ENCODE measurements at regions not wholly inside any gene's neighbourhood (a gene's known extent, or its start where the extent isn't known, plus 50 kb on each side); places are given as distances from the start of the nearest gene placed in this dataset.
A peak's percentile ranks its signal among the peaks of the same experiment; 100 is the strongest.

DNA sequence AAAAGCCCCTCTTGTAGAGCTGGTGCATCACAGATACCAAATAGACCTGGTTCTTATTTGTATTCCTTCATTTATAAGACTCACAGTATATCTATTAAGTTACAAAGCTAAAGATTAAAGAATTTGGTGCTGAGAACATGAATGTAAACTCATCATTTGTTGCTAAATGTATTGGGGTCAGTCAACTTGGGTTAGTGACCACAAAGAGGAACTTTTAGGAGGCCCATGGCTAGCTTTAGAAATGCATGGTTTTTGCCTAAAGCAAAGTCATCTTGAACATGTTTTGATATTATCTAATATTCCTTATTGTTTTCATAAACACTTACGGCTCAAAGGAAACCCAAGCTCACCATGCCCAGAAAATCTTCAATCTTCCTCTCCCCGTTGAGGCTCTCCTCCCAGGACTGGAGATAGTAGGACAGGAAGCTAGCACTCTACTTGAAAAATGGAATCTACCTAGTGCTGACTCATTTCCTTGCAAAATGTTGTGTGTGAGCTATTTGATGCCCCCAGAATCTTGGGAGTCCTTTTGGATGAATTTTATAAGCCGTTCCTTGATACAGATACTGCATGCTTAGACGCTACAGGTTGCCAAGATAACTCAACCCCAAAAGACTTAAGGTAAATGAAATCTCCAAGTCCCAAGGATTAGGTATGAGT lies 121.4 kb downstream of the BMP2 start (continued):
- TF ChIP-seq, protein P1, sequence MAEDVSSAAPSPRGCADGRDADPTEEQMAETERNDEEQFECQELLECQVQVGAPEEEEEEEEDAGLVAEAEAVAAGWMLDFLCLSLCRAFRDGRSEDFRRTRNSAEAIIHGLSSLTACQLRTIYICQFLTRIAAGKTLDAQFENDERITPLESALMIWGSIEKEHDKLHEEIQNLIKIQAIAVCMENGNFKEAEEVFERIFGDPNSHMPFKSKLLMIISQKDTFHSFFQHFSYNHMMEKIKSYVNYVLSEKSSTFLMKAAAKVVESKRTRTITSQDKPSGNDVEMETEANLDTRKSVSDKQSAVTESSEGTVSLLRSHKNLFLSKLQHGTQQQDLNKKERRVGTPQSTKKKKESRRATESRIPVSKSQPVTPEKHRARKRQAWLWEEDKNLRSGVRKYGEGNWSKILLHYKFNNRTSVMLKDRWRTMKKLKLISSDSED (CRISPR knock-in tag; IDR thresholded peaks at IDR 0.05): no peak
- TF ChIP-seq PAF1 (CRISPR knock-in tag; IDR thresholded peaks at IDR 0.05) (no peak), FOXC1 (CRISPR knock-in tag; IDR thresholded peaks at IDR 0.05; ENCODE audit: borderline replicate concordance) (no peak), SNRNP70 (IDR thresholded peaks at IDR 0.05; ENCODE audit: low read depth, low read length) (no peak), ZNF20 (CRISPR knock-in tag; IDR thresholded peaks at IDR 0.05) (no peak), ZNF766 (CRISPR knock-in tag; IDR thresholded peaks at IDR 0.05; ENCODE audit: borderline replicate concordance) (no peak)
- TF ChIP-seq, protein P2, sequence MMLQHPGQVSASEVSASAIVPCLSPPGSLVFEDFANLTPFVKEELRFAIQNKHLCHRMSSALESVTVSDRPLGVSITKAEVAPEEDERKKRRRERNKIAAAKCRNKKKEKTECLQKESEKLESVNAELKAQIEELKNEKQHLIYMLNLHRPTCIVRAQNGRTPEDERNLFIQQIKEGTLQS (CRISPR knock-in tag; IDR thresholded peaks at IDR 0.05): no peak

DNA sequence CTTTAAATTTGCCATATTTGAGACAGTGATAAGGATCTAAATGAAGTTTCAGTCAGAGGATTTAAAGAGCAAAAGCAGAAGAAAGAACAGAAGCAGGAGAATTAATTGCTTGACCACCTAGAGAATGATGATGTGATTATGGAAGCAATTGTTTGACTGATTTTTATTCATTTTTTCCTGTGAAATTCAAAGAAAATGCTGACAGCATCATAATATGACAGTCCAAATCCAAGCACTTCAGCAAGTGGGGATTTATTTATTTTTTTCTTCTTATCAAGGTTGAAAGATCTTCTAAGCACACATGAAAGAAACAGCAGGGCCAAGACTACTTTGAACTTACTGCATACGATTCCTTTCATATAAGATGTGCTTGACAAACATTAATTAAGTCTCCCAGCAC lies 125.2 kb downstream of the BMP2 start:
- no peaks in the 10 kb centered on the region for H3K27me3 ChIP-seq (ENCODE audit: control insufficient read depth in 1 of 2, insufficient read depth in 2 of 2, low read length in 2 of 2)
- 0% methylated on average over 1 of the region's 1 CpG for WGBS (ENCODE audit: low lambda C conversion rate)
- no TSS peak for BruUV-seq (replicated peaks)

More for the DNA sequence above, 125.2 kb downstream of the BMP2 start:
- Histone ChIP-seq H3K27ac (ENCODE audit: extremely low read length, insufficient read depth, low read length) (no peak overlapping the region), H3K9me3 (ENCODE audit: low read length) (no peaks in the 10 kb centered on the region), H3K36me3 (replicated peaks in 1 of 2; ENCODE audit: control insufficient read depth in 1 of 2, insufficient read depth in 2 of 2, low read length in 2 of 2) (no peaks in the 10 kb centered on the region), H3K9ac (ENCODE audit: insufficient read depth, low read depth, low read length) (no peak overlapping the region), H3K4me2 (ENCODE audit: low read depth, low read length) (no peak overlapping the region), H4K20me1 (ENCODE audit: insufficient read depth, low read length) (no peaks in the 10 kb centered on the region), H3K79me2 (ENCODE audit: insufficient read depth, low read length) (no peaks in the 10 kb centered on the region), H3K4me3 (replicated peaks in 1 of 3; ENCODE audit: insufficient read depth in 1 of 3, low read depth in 2 of 3, low read length in 3 of 3) (no peak overlapping the region), H3K4me1 (ENCODE audit: insufficient read depth, low read length) (no peaks in the 10 kb centered on the region), H2AFZ (ENCODE audit: low read length) (no peak overlapping the region)
- peak; percentile 93 to 96 for TF ChIP-seq MAFK (conservative IDR thresholded peaks at IDR 0.05 in 1 of 2, IDR thresholded peaks at IDR 0.05 in 1 of 2; ENCODE audit: low read length in 2 of 2)
- TF ChIP-seq ZNF253 (CRISPR knock-in tag; IDR thresholded peaks at IDR 0.05; ENCODE audit: borderline replicate concordance): no peak
- peak; percentile 95 for TF ChIP-seq MAFF (IDR thresholded peaks at IDR 0.05; ENCODE audit: low read depth, low read length)
- no peak for TF ChIP-seq RAD21 (CRISPR knock-in tag; IDR thresholded peaks at IDR 0.05)
- no peak for ATAC-seq
- CTCF ChIA-PET (ENCODE audit: low intra/inter-chr PET ratio, low total read pairs): no interaction called here
- DNase-seq (ENCODE audit: low spot score): no peak
- no peak for FAIRE-seq
- intact Hi-C loops (cut with micrococcal nuclease; ENCODE audit: unreplicated experiment): no loop called here
- in situ Hi-C loops (cut with HindIII; ENCODE audit: extremely low pct_ligation_motif_present, low pct_unique_long_range_greater_than_20kb): no loop called here
- POLR2A ChIA-PET: no interaction called here
